IMR-90 (cell line): ENCODE measurements at regions not wholly inside any gene's neighbourhood (a gene's known extent, or its start where the extent isn't known, plus 50 kb on each side); places are given as distances from the start of the nearest gene placed in this dataset.

ENCODE experiments used
- ATAC-seq: fragments of 200-7000 bp; cut with Tn5 transposase; 2 replicates; pipeline ENCODE4 v1.9.1; 2020; ENCODE audit warnings: low read depth, mild to moderate bottlenecking, moderate library complexity
- BruUV-seq: library from RNA; stranded (reverse); fragments of 400-500 nt; replicated peaks from 2 replicates; lab custom pipeline; 2021; lab: Mats Ljungman, UMichigan
- CTCF ChIA-PET: fragments of 300-600 bp; formaldehyde crosslinking; extraction: SDS; loops from one replicate; lab custom pipeline; 2021; ENCODE audit warnings: antibody characterized with exemption; lab: Yijun Ruan, JAX
- POLR2A ChIA-PET: fragments of 300-600 bp; sonication (Branson Sonifier 250); formaldehyde crosslinking; loops from one replicate; lab custom pipeline; 2022; ENCODE audit warnings: antibody characterized with exemption; ENCODE audit not compliant: unreplicated experiment; lab: Charles Lee
- DNase-seq: peaks from one replicate; pipeline ENCODE4 v3.0.0; 2013
- H2AFZ ChIP-seq: replicated peaks from 2 replicates; pipeline ENCODE3; 2013; ENCODE audit warnings: low read length, mild to moderate bottlenecking; ENCODE audit not compliant: poor library complexity
- H2AK5ac ChIP-seq: 2 replicates; pipeline ENCODE4 v1.6.1; 2013; ENCODE audit warnings: low read depth, low read length, inconsistent platforms
- H2AK9ac ChIP-seq: replicated peaks from 2 replicates; pipeline ENCODE3; 2013; ENCODE audit warnings: mild to moderate bottlenecking, low read depth, low read length, moderate library complexity; ENCODE audit not compliant: poor library complexity
- H2BK120ac ChIP-seq: 2 replicates; pipeline ENCODE4 v1.6.1; 2013; ENCODE audit warnings: low read depth, low read length, inconsistent platforms
- H2BK15ac ChIP-seq: 3 replicates; pipeline ENCODE4 v1.6.1; 2013; ENCODE audit warnings: low read depth, low read length, inconsistent platforms
- H2BK20ac ChIP-seq: 2 replicates; pipeline ENCODE4 v1.6.1; 2013; ENCODE audit warnings: low read depth, mild to moderate bottlenecking, inconsistent platforms, low read length, moderate library complexity
- H2BK5ac ChIP-seq: 2 replicates; pipeline ENCODE4 v1.6.1; 2013; ENCODE audit warnings: mild to moderate bottlenecking, low read depth, low read length, inconsistent platforms; ENCODE audit not compliant: poor library complexity, severe bottlenecking
- H3K14ac ChIP-seq: replicated peaks from 2 replicates; pipeline ENCODE4 v1.6.1; 2013; ENCODE audit warnings: low read depth, low read length, inconsistent platforms
- H3K18ac ChIP-seq: 2 replicates; pipeline ENCODE4 v1.6.1; 2013; ENCODE audit warnings: low read depth, low read length, control low read depth
- H3K23ac ChIP-seq: 2 replicates; pipeline ENCODE4 v1.6.1; 2013; ENCODE audit warnings: low read depth, low read length, inconsistent platforms
- H3K27ac ChIP-seq: 2 replicates; pipeline ENCODE4 v1.5.1; 2013; ENCODE audit warnings: mild to moderate bottlenecking, control low read depth, low read length; ENCODE audit not compliant: insufficient read depth
- H3K27me3 ChIP-seq: 2 replicates; pipeline ENCODE4 v1.6.1; 2013; ENCODE audit warnings: low read length; ENCODE audit not compliant: control insufficient read depth, insufficient read depth
- H3K36me3 ChIP-seq: 2 replicates; pipeline ENCODE4 v1.6.1; 2013; ENCODE audit warnings: low read length, mixed read lengths; ENCODE audit not compliant: control insufficient read depth, insufficient read depth
- H3K4ac ChIP-seq: 2 replicates; pipeline ENCODE4 v1.6.1; 2013; ENCODE audit warnings: low read depth, low read length, inconsistent platforms
- H3K4me1 ChIP-seq: 2 replicates; pipeline ENCODE4 v1.6.1; 2013; ENCODE audit warnings: low read length, mixed read lengths; ENCODE audit not compliant: control insufficient read depth, insufficient read depth
- H3K4me2 ChIP-seq: 2 replicates; pipeline ENCODE4 v1.6.1; 2013; ENCODE audit warnings: low read depth, mild to moderate bottlenecking, control low read depth, low read length, moderate library complexity
- H3K4me3 ChIP-seq: 2 replicates; pipeline ENCODE4 v1.5.1; 2013; ENCODE audit warnings: low read depth, mild to moderate bottlenecking, control low read depth, low read length, moderate library complexity; ENCODE audit not compliant: insufficient read depth
- H3K56ac ChIP-seq: 2 replicates; pipeline ENCODE4 v1.6.1; 2013; ENCODE audit warnings: low read length, inconsistent platforms; ENCODE audit not compliant: insufficient read depth; ENCODE audit errors: extremely low read depth
- H3K79me1 ChIP-seq, 2 experiments: 2 replicates each; pipeline ENCODE4 v1.6.1; 2013; ENCODE audit warnings: low read length in 2 of 2, inconsistent platforms in 1 of 2, low read depth in 1 of 2
- H3K9ac ChIP-seq: 2 replicates; pipeline ENCODE4 v1.6.1; 2013; ENCODE audit warnings: low read depth, low read length, control low read depth
- H3K9me1 ChIP-seq: 2 replicates; pipeline ENCODE4 v1.6.1; 2013; ENCODE audit warnings: low read length, inconsistent platforms; ENCODE audit not compliant: insufficient read depth
- H3K9me3 ChIP-seq: 2 replicates; pipeline ENCODE4 v1.6.1; 2013; ENCODE audit warnings: low read length; ENCODE audit not compliant: control insufficient read depth, insufficient read depth
- H4K20me1 ChIP-seq: 2 replicates; pipeline ENCODE4 v1.6.1; 2013; ENCODE audit warnings: low read length, inconsistent platforms; ENCODE audit not compliant: insufficient read depth
- H4K5ac ChIP-seq: 2 replicates; pipeline ENCODE4 v1.6.1; 2013; ENCODE audit warnings: mild to moderate bottlenecking, low read depth, low read length, control low read depth
- H4K8ac ChIP-seq, 2 experiments: 2 replicates each; pipeline ENCODE4 v1.6.1; 2013; ENCODE audit warnings: low read depth in 2 of 2, low read length in 2 of 2, control low read depth in 1 of 2, inconsistent platforms in 1 of 2
- H4K91ac ChIP-seq: 2 replicates; pipeline ENCODE4 v1.6.1; 2013; ENCODE audit warnings: low read depth, low read length, inconsistent platforms; ENCODE audit not compliant: insufficient read depth
- BHLHE40 ChIP-seq: fragments of 150-350 bp; IDR thresholded peaks from 2 replicates; pipeline ENCODE4 v1.6.1; 2016; ENCODE audit warnings: mild to moderate bottlenecking, low read depth, low read length
- CEBPB ChIP-seq: IDR thresholded peaks from 2 replicates; pipeline ENCODE4 v1.6.1; 2012; ENCODE audit warnings: low read depth, low read length, improper control_type of control experiment
- CHD1 ChIP-seq: IDR thresholded peaks from 2 replicates; pipeline ENCODE4 v1.6.1; 2012; ENCODE audit warnings: low read depth, low read length, improper control_type of control experiment
- FOS ChIP-seq: fragments of 150-350 bp; IDR thresholded peaks from 2 replicates; pipeline ENCODE4 v1.6.1; 2016; ENCODE audit warnings: low read depth, low read length
- MAFK ChIP-seq: IDR thresholded peaks from 2 replicates; pipeline ENCODE4 v1.6.1; 2012; ENCODE audit warnings: low read depth, low read length, improper control_type of control experiment
- MXI1 ChIP-seq: IDR thresholded peaks from 2 replicates; pipeline ENCODE4 v1.6.1; 2012; ENCODE audit warnings: low read depth, mild to moderate bottlenecking, low read length, moderate library complexity, borderline replicate concordance
- NFE2L2 ChIP-seq: fragments of 150-350 bp; IDR thresholded peaks from 2 replicates; pipeline ENCODE4 v1.6.1; 2016; ENCODE audit warnings: low read depth, mild to moderate bottlenecking, low read length
- POLR2A ChIP-seq: IDR thresholded peaks from 2 replicates; pipeline ENCODE4 v1.6.1; 2012; ENCODE audit warnings: mild to moderate bottlenecking, low read depth, low read length
- RAD21 ChIP-seq: IDR thresholded peaks from 2 replicates; pipeline ENCODE4 v1.6.1; 2012; ENCODE audit warnings: low read length, improper control_type of control experiment
- RCOR1 ChIP-seq: IDR thresholded peaks from 2 replicates; pipeline ENCODE4 v1.6.1; 2012; ENCODE audit warnings: mild to moderate bottlenecking, low read length, improper control_type of control experiment; ENCODE audit not compliant: insufficient replicate concordance
- RFX5 ChIP-seq: IDR thresholded peaks from 2 replicates; pipeline ENCODE4 v1.8.0; 2012; ENCODE audit warnings: low read depth, mild to moderate bottlenecking, low read length, moderate library complexity
- SMC3 ChIP-seq: fragments of 150-350 bp; IDR thresholded peaks from 2 replicates; pipeline ENCODE4 v1.6.1; 2016; ENCODE audit warnings: low read depth, mild to moderate bottlenecking, antibody characterized with exemption, low read length, moderate library complexity
- dilution Hi-C: fragments of 300-500 bp; cut with HindIII; formaldehyde crosslinking; loops from one replicate; pipeline ENCODE4 v1.14.3; 2018; ENCODE audit warnings: low sequenced_read_pairs; ENCODE audit not compliant: unreplicated experiment
- in situ Hi-C: fragments of 300-500 bp; cut with MboI; formaldehyde crosslinking; loops from 3 replicates; pipeline ENCODE4 v1.14.3; 2019; ENCODE audit warnings: low sequenced_read_pairs, inconsistent platforms, mixed read lengths
- intact Hi-C: fragments of 100-400 bp; cut with micrococcal nuclease; formaldehyde crosslinking; loops from 2 replicates; pipeline ENCODE4 v1.10.0; 2022
- TF ChIP-seq, protein P1 (sequence below): fragments of 150-350 bp; IDR thresholded peaks from 2 replicates; pipeline ENCODE4 v1.6.1; 2016; ENCODE audit warnings: low read depth, mild to moderate bottlenecking, low read length, moderate library complexity, borderline replicate concordance

- Histone ChIP-seq H3K4me1 (no peaks in the 10 kb centered on the region), H3K27me3 (no peaks in the 10 kb centered on the region), H2BK20ac (no peak overlapping the region), H4K8ac (no peak overlapping the region), H4K20me1 (no peaks in the 10 kb centered on the region), H3K4ac (no peak overlapping the region), H2BK120ac (no peak overlapping the region), H3K18ac (no peak overlapping the region), H2BK15ac (no peak overlapping the region), H2AK5ac (no peak overlapping the region), H3K79me1 (no peaks in the 10 kb centered on the region), H2BK5ac (no peak overlapping the region), H2AFZ (no peak overlapping the region), H3K36me3 (no peaks in the 10 kb centered on the region), H3K4me3 (no peak overlapping the region), H4K91ac (no peak overlapping the region), H3K56ac (no peak overlapping the region), H3K27ac (no peak overlapping the region), H3K14ac (no peak overlapping the region), H3K9me1 (no peaks in the 10 kb centered on the region), H2AK9ac (no peak overlapping the region), H3K4me2 (no peak overlapping the region), H3K9me3 (no peaks in the 10 kb centered on the region), H3K9ac (no peak overlapping the region), H4K5ac (no peak overlapping the region), H3K23ac (no peak overlapping the region)
- dilution Hi-C loops (no loop called here), in situ Hi-C loops (no loop called here), intact Hi-C loops (no loop called here)
- no peak for DNase-seq
- ATAC-seq = no peak
- ChIA-PET POLR2A (no interaction called here), CTCF (no interaction called here)
- BruUV-seq = no TSS peak
- no peak for TF ChIP-seq NFE2L2
- TF ChIP-seq FOS = no peak
- TF ChIP-seq POLR2A = no peak
- no peak for TF ChIP-seq CHD1
- TF ChIP-seq RCOR1 = no peak
- TF ChIP-seq RFX5 = no peak
- no peak for TF ChIP-seq RAD21
- no peak for TF ChIP-seq CEBPB
- TF ChIP-seq, protein P1, sequence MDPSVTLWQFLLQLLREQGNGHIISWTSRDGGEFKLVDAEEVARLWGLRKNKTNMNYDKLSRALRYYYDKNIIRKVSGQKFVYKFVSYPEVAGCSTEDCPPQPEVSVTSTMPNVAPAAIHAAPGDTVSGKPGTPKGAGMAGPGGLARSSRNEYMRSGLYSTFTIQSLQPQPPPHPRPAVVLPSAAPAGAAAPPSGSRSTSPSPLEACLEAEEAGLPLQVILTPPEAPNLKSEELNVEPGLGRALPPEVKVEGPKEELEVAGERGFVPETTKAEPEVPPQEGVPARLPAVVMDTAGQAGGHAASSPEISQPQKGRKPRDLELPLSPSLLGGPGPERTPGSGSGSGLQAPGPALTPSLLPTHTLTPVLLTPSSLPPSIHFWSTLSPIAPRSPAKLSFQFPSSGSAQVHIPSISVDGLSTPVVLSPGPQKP = no peak
- no peak for TF ChIP-seq BHLHE40
- TF ChIP-seq MXI1 = no peak
- TF ChIP-seq MAFK = no peak
- no peak for TF ChIP-seq SMC3
Observed at GRCh38 chr10:55329796-55330195, 528.8 kb upstream of the PCDH15 start.
